Spleen (tissue), 11 donors: ENCODE measurements at regions not wholly inside any gene's neighbourhood (a gene's known extent, or its start where the extent isn't known, plus 50 kb on each side); places are given as distances from the start of the nearest gene placed in this dataset.

ENCODE experiments used
- DNase-seq: peaks from one replicate; pipeline ENCODE4 v3.0.0-alpha.2; 2020
- H3K27ac ChIP-seq, 8 donors: fragments of 200-600 bp; sonication (generic) in 7 of 8; 1 replicate in 4 of 8; 2 replicates in 4 of 8; pipeline versions ENCODE4 v1.5.0 to v1.8.0; 2016 to 2021; ENCODE audit warnings: inconsistent platforms in 4 of 8, mild to moderate bottlenecking in 4 of 8, moderate library complexity in 1 of 8
- H3K27me3 ChIP-seq, 7 donors: fragments of 200-600 bp; sonication (generic) in 6 of 7; replicated peaks in 1 of 7; 1 replicate in 4 of 7; 2 replicates in 3 of 7; pipeline versions ENCODE4 v1.5.0 to v1.8.0; 2016 to 2021; ENCODE audit warnings: inconsistent platforms in 3 of 7, mild to moderate bottlenecking in 1 of 7
- H3K36me3 ChIP-seq, 6 donors: fragments of 200-600 bp; sonication (generic) in 5 of 6; 1 replicate in 4 of 6; 2 replicates in 2 of 6; pipeline versions ENCODE4 v1.5.0 to v1.8.0; 2016 to 2021; ENCODE audit warnings: inconsistent platforms in 2 of 6
- H3K4me1 ChIP-seq, 6 donors: fragments of 200-600 bp; sonication (generic) in 5 of 6; 1 replicate in 3 of 6; 2 replicates in 3 of 6; pipeline versions ENCODE4 v1.5.0 to v1.8.0; 2016 to 2021; ENCODE audit warnings: inconsistent platforms in 3 of 6
- H3K4me3 ChIP-seq, 8 donors: fragments of 200-600 bp; sonication (generic) in 7 of 8; 1 replicate in 4 of 8; 2 replicates in 4 of 8; pipeline versions ENCODE4 v1.5.0 to v1.8.0; 2016 to 2021; ENCODE audit warnings: inconsistent platforms in 4 of 8, mild to moderate bottlenecking in 4 of 8, moderate library complexity in 2 of 8
- H3K9me3 ChIP-seq, 8 donors: fragments of 200-600 bp; sonication (generic) in 7 of 8; 1 replicate in 4 of 8; 2 replicates in 4 of 8; pipeline versions ENCODE4 v1.5.0 to v1.8.0; 2016 to 2021; ENCODE audit warnings: inconsistent platforms in 4 of 8
- POLR2A ChIP-seq, 3 donors: fragments of 450-650 bp; IDR thresholded peaks; one replicate each; pipeline ENCODE4 v1.5.1; 2017; ENCODE audit warnings: antibody characterized with exemption in 3 of 3, mild to moderate bottlenecking in 1 of 3
- POLR2AphosphoS5 ChIP-seq, 3 donors: sonication (generic); formaldehyde crosslinking; IDR thresholded peaks; one replicate each; pipeline ENCODE4 v1.5.1; 2017; ENCODE audit warnings: antibody characterized with exemption in 3 of 3
- WGBS, 5 donors: extraction: QIAGEN DNeasy Blood & Tissue Kit in 3 of 5; methylation state at CpG; one replicate each; pipeline versions ENCODE4 v1.1.5 to v1.1.7; 2013 to 2018; 5-methylcytosine and 5-hydroxymethylcytosine counted together
- intact Hi-C: fragments of 100-400 bp; cut with DNase I; formaldehyde crosslinking; loops from one replicate; pipeline ENCODE4 v1.15.0; 2023; ENCODE audit warnings: low total_unique reads
- TF ChIP-seq, protein P1 (sequence below), 11 experiments: fragments of 200-600 bp in 7 of 11; fragments of 450-650 bp in 4 of 11; sonication (generic) in 4 of 11; IDR thresholded peaks in 8 of 11; conservative IDR thresholded peaks in 3 of 11; 1 replicate in 7 of 11; 2 replicates in 4 of 11; pipeline versions ENCODE4 v1.4.0 to v1.8.0; 2016 to 2021; ENCODE audit warnings: antibody characterized with exemption in 11 of 11, inconsistent platforms in 4 of 11, mild to moderate bottlenecking in 1 of 11
- donor health status: healthy with polysubstance abuse.
- donor health status: DM: no; HTN: no; CAD: no; lungs with moderate emphysema.
- donor health status: DM: no; HTN: no; CAD: no.
- donor health status: Bipolar disorder and iron deficiency.
- donor health status: healthy.
- donor health status: DM: no; HTN: no; CAD: no.
- donor health status: DM: yes; HTN: yes; CAD: no.

DNA sequence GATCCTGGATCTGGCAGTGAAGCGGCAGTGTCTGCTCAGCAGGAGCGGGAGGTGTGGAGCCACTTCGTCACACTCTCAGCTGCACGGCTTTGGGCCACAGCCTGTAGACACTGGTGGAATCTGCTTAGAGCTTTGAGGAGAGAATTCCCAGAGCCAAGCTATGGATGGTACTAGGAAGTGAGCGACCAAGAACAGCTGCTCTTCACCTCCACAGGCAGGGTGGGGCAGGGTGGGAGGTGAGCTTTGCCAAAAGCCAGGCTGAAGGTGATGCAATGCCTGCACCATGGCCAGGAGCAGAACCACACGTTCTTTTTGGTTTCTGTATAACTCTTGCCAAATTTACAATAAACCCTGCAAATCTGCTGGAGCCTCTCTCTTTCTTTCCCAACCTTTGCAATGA is 226.1 kb downstream of the ANKRD30B start:
- Histone ChIP-seq H3K4me1 (peaks cover 0 to 4% (median 0%) of the 10 kb centered on the region in 6 donors), H3K9me3 (no peaks in the 10 kb centered on the region), H3K27ac (no peak overlapping the region), H3K4me3 (no peak overlapping the region), H3K27me3 (peaks cover 0 to 4% (median 0%) of the 10 kb centered on the region in 7 donors), H3K36me3 (no peaks in the 10 kb centered on the region)
- intact Hi-C loops: no loop called here
- TF ChIP-seq, protein P1, sequence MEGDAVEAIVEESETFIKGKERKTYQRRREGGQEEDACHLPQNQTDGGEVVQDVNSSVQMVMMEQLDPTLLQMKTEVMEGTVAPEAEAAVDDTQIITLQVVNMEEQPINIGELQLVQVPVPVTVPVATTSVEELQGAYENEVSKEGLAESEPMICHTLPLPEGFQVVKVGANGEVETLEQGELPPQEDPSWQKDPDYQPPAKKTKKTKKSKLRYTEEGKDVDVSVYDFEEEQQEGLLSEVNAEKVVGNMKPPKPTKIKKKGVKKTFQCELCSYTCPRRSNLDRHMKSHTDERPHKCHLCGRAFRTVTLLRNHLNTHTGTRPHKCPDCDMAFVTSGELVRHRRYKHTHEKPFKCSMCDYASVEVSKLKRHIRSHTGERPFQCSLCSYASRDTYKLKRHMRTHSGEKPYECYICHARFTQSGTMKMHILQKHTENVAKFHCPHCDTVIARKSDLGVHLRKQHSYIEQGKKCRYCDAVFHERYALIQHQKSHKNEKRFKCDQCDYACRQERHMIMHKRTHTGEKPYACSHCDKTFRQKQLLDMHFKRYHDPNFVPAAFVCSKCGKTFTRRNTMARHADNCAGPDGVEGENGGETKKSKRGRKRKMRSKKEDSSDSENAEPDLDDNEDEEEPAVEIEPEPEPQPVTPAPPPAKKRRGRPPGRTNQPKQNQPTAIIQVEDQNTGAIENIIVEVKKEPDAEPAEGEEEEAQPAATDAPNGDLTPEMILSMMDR (IDR thresholded peaks at IDR 0.05 in 8 of 11, conservative IDR thresholded peaks at IDR 0.05 in 3 of 11): no peak
- TF ChIP-seq POLR2A (IDR thresholded peaks at IDR 0.05) (no peak), POLR2AphosphoS5 (IDR thresholded peaks at IDR 0.05) (no peak)
- DNase-seq: no peak
- 80 to 89% (median 85%) methylated on average over 6 of the region's 6 CpGs for WGBS, 5 donors

DNA sequence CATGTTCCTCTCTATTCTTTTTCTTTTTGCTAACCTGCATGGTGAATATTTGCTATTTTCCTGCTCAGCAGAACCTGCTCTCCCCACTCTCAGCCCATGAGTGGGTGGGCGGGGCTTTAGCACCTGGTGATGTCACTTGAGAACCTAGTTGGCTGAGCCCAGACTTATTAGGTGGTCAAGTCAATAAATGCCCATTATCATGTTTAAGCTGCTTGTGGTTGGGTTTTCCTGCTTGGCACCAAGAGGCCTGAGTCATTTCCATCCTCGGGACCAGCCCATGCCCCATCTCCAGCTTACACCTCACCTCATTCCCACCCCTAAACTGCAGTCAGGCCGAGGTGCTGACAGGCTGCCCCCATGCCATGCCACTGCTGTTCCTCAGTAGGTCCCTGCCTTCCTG is 226.6 kb downstream of the ANKRD30B start:
- Histone ChIP-seq H3K27ac (no peak overlapping the region), H3K9me3 (no peaks in the 10 kb centered on the region), H3K36me3 (no peaks in the 10 kb centered on the region), H3K27me3 (peaks cover 0 to 4% (median 0%) of the 10 kb centered on the region in 7 donors), H3K4me3 (no peak overlapping the region), H3K4me1 (peaks cover 0 to 4% (median 0%) of the 10 kb centered on the region in 6 donors)
- intact Hi-C loops: no loop called here
- no peak for TF ChIP-seq POLR2AphosphoS5 (IDR thresholded peaks at IDR 0.05)
- no peak for DNase-seq
- 31 to 66% (median 43%) methylated on average over 2 to 3 of the region's 3 CpGs for WGBS, 5 donors

DNA sequence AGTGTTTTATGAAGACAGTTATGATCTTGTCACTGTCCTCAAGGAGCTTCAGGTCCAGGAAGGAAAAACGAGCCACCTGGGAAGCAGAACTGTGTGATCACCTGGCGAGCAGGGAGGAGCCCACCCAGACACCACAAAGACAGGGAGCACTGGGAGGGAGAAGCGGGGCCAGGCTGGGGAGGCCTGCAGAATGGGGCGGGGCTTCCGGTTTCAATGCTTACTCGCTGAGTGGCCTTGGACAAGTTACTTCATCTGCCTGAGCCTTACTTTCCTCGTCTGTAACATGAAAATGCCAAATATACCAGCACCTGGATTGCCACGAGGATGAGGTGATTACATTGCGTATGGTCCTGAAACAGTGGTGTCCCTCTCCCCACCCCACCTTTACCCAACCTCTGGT is 227.5 kb downstream of the ANKRD30B start:
- Histone ChIP-seq H3K36me3 (no peaks in the 10 kb centered on the region), H3K27ac (no peak overlapping the region), H3K4me1 (peaks cover 0 to 4% (median 0%) of the 10 kb centered on the region in 6 donors), H3K9me3 (no peaks in the 10 kb centered on the region), H3K4me3 (no peak overlapping the region), H3K27me3 (peaks cover 0 to 4% (median 0%) of the 10 kb centered on the region in 7 donors)
- no peak for DNase-seq
- TF ChIP-seq POLR2AphosphoS5 (IDR thresholded peaks at IDR 0.05): no peak
- TF ChIP-seq, protein P1 (IDR thresholded peaks at IDR 0.05 in 8 of 11, conservative IDR thresholded peaks at IDR 0.05 in 3 of 11): no peak
- TF ChIP-seq POLR2A (IDR thresholded peaks at IDR 0.05): no peak
- intact Hi-C loops: no loop called here
- WGBS, 5 donors: 73 to 81% (median 78%) methylated on average over 9 of the region's 9 CpGs

DNA sequence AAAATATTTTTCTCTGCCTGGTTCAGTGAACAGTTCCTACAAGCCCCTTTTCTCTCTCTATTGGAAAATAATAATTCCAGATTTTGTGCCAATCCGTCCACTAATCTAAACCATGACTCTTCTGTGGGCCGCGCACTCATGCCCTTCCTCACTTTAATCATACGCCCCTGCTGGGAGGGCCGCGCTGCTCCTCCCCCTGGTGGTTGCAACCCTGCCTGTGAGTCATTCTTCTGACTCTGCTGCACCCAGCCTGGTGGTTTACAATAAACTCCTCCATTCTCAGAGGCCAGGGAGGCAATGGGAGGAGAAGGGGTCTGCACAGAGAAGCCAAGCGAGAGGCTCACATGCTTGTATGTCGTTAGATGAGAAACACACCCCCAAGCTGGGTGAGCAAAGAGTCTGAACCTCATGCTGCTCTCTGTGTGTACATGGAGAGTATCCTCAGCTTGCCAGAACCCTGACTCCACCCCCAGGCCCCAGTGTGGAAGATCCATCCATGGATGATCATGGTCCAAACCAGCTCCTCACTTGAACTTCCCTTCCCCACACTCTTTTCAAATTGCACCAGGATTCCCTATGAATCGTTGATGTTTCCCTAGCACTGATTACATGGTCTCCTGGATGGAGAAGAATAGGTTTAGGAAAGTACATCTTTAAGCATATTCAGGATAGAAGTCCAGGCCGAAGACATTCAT is 228.9 kb downstream of the ANKRD30B start:
- H3K27me3 ChIP-seq: peaks cover 0 to 4% (median 0%) of the 10 kb centered on the region in 7 donors
- 72 to 87% (median 83%) methylated on average over 10 of the region's 10 CpGs for WGBS, 5 donors
- no peak overlapping the region for H3K27ac ChIP-seq
- no peaks in the 10 kb centered on the region for H3K36me3 ChIP-seq
- intact Hi-C loops: no loop called here
- no peaks in the 10 kb centered on the region for H3K4me1 ChIP-seq
- H3K9me3 ChIP-seq: no peaks in the 10 kb centered on the region
- no peak for TF ChIP-seq POLR2AphosphoS5 (IDR thresholded peaks at IDR 0.05)
- no peak for TF ChIP-seq POLR2A (IDR thresholded peaks at IDR 0.05)
- TF ChIP-seq, protein P1 (IDR thresholded peaks at IDR 0.05 in 8 of 11, conservative IDR thresholded peaks at IDR 0.05 in 3 of 11): no peak
- DNase-seq: no peak
- H3K4me3 ChIP-seq: no peak overlapping the region
